GM23338 (cell line): ENCODE measurements at regions not wholly inside any gene's neighbourhood (a gene's known extent, or its start where the extent isn't known, plus 50 kb on each side); places are given as distances from the start of the nearest gene placed in this dataset.

ENCODE experiments used
- EZH2 ChIP-seq: fragments of 200-600 bp; sonication (generic); IDR thresholded peaks from one replicate; pipeline ENCODE4 v1.8.0; 2017; ENCODE audit warnings: antibody characterized with exemption, mild to moderate bottlenecking, low read depth; ENCODE audit not compliant: unreplicated experiment
- POLR2AphosphoS5 ChIP-seq: IDR thresholded peaks from 2 replicates; pipeline ENCODE4 v1.6.1; 2016; ENCODE audit warnings: antibody characterized with exemption, low read depth
- TF ChIP-seq, protein P1 (sequence below), 2 experiments: fragments of 200-600 bp in 1 of 2; sonication (generic) in 1 of 2; conservative IDR thresholded peaks; 2 replicates each; pipeline versions ENCODE4 v1.5.1 to v1.6.1; 2016 to 2017; ENCODE audit warnings: antibody characterized with exemption in 2 of 2, low read depth in 2 of 2, mild to moderate bottlenecking in 2 of 2, moderate library complexity in 1 of 2
- TF ChIP-seq, protein P2 (sequence below): IDR thresholded peaks from one replicate; pipeline ENCODE4 v1.6.1; 2018; ENCODE audit warnings: antibody characterized with exemption; ENCODE audit not compliant: unreplicated experiment

DNA sequence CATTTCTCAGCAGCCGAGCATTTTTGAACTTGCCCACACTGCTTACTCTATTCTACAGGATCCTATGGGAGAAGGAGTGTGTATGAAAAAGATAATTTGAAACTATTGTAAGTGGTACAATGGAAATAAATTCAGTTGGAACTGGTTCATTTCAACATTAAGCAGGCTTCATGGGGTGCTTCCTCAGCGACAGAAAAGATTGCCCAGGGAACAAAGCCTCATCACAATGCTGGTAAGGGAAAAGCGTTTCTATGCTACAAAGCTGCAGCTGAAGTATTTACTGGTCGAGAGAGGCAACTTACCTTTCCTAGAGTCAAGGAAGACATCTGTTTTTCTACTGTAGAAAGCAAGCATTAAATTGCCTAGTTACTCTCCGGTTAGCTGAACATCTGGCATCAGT, 568.2 kb upstream of the ZP4 start:
- TF ChIP-seq, protein P1, sequence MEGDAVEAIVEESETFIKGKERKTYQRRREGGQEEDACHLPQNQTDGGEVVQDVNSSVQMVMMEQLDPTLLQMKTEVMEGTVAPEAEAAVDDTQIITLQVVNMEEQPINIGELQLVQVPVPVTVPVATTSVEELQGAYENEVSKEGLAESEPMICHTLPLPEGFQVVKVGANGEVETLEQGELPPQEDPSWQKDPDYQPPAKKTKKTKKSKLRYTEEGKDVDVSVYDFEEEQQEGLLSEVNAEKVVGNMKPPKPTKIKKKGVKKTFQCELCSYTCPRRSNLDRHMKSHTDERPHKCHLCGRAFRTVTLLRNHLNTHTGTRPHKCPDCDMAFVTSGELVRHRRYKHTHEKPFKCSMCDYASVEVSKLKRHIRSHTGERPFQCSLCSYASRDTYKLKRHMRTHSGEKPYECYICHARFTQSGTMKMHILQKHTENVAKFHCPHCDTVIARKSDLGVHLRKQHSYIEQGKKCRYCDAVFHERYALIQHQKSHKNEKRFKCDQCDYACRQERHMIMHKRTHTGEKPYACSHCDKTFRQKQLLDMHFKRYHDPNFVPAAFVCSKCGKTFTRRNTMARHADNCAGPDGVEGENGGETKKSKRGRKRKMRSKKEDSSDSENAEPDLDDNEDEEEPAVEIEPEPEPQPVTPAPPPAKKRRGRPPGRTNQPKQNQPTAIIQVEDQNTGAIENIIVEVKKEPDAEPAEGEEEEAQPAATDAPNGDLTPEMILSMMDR (conservative IDR thresholded peaks at IDR 0.05; ENCODE audit: low read depth in 2 of 2) = no peak
- TF ChIP-seq EZH2 = no peak
- TF ChIP-seq, protein P2, sequence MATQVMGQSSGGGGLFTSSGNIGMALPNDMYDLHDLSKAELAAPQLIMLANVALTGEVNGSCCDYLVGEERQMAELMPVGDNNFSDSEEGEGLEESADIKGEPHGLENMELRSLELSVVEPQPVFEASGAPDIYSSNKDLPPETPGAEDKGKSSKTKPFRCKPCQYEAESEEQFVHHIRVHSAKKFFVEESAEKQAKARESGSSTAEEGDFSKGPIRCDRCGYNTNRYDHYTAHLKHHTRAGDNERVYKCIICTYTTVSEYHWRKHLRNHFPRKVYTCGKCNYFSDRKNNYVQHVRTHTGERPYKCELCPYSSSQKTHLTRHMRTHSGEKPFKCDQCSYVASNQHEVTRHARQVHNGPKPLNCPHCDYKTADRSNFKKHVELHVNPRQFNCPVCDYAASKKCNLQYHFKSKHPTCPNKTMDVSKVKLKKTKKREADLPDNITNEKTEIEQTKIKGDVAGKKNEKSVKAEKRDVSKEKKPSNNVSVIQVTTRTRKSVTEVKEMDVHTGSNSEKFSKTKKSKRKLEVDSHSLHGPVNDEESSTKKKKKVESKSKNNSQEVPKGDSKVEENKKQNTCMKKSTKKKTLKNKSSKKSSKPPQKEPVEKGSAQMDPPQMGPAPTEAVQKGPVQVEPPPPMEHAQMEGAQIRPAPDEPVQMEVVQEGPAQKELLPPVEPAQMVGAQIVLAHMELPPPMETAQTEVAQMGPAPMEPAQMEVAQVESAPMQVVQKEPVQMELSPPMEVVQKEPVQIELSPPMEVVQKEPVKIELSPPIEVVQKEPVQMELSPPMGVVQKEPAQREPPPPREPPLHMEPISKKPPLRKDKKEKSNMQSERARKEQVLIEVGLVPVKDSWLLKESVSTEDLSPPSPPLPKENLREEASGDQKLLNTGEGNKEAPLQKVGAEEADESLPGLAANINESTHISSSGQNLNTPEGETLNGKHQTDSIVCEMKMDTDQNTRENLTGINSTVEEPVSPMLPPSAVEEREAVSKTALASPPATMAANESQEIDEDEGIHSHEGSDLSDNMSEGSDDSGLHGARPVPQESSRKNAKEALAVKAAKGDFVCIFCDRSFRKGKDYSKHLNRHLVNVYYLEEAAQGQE = no peak
- no peak for TF ChIP-seq POLR2AphosphoS5
